HepG2 (cell line): ENCODE measurements at regions not wholly inside any gene's neighbourhood (a gene's known extent, or its start where the extent isn't known, plus 50 kb on each side); places are given as distances from the start of the nearest gene placed in this dataset.

Source experiments
- ATAC-seq: fragments of 200-7000 bp; cut with Tn5 transposase; 3 replicates; pipeline ENCODE4 v1.9.1; 2020; ENCODE audit warnings: mild to moderate bottlenecking, moderate library complexity
- BruUV-seq: library from RNA; stranded (reverse); fragments of 400-500 nt; replicated peaks from 2 replicates; lab custom pipeline; 2021; lab: Mats Ljungman, UMichigan
- CTCF ChIA-PET: fragments of 300-600 bp; formaldehyde crosslinking; extraction: SDS; loops from one replicate; lab custom pipeline; 2021; ENCODE audit warnings: low total read pairs, inconsistent platforms, low intra/inter-chr PET ratio; lab: Yijun Ruan, JAX
- POLR2A ChIA-PET: fragments of 350-600 bp; sonication (Branson Sonifier 250); formaldehyde crosslinking; loops from one replicate; lab custom pipeline; 2020; ENCODE audit warnings: antibody characterized with exemption, inconsistent platforms; lab: Yijun Ruan, JAX
- DNase-seq: peaks from one replicate; pipeline ENCODE4 v3.0.0-alpha.2; 2015; ENCODE audit warnings: low spot score
- FAIRE-seq: peaks from 3 replicates; lab custom pipeline; 2011; peaks lifted over from hg19 to GRCh38; lab: Jason Lieb, UNC
- H2AFZ ChIP-seq: one replicate; pipeline ENCODE4 v1.6.1; 2011; ENCODE audit warnings: low read length, inconsistent platforms
- H3K27ac ChIP-seq: fragments of 300-600 bp; 3 replicates; pipeline ENCODE4 v1.8.0; 2011; ENCODE audit warnings: mixed run types, mild to moderate bottlenecking, mixed read lengths, low read length, inconsistent platforms; ENCODE audit not compliant: insufficient read depth; ENCODE audit errors: extremely low read length
- H3K27me3 ChIP-seq, 2 experiments: fragments of 200-600 bp in 1 of 2; 2 replicates in 1 of 2; 3 replicates in 1 of 2; pipeline versions ENCODE4 v1.6.0 to v1.8.0; 2011; ENCODE audit warnings: low read length in 2 of 2, mild to moderate bottlenecking in 2 of 2, moderate library complexity in 2 of 2, inconsistent platforms in 1 of 2; ENCODE audit not compliant: insufficient read depth in 2 of 2, control insufficient read depth in 1 of 2
- H3K36me3 ChIP-seq, 2 experiments: fragments of 200-600 bp in 1 of 2; replicated peaks in 1 of 2; 2 replicates in 1 of 2; 3 replicates in 1 of 2; pipeline versions ENCODE4 v1.5.1 to v1.8.0; 2011; ENCODE audit warnings: low read length in 2 of 2, inconsistent platforms in 1 of 2; ENCODE audit not compliant: insufficient read depth in 2 of 2, control insufficient read depth in 1 of 2
- H3K4me1 ChIP-seq: 2 replicates; pipeline ENCODE4 v1.5.1; 2012; ENCODE audit warnings: low read length, inconsistent platforms; ENCODE audit not compliant: insufficient read depth
- H3K4me2 ChIP-seq: 2 replicates; pipeline ENCODE4 v1.6.0; 2011; ENCODE audit warnings: low read depth, low read length, inconsistent platforms
- H3K4me3 ChIP-seq, 3 experiments: fragments of 200-600 bp in 1 of 3; sonication (generic), shearing (Covaris generic) in 1 of 3; replicated peaks in 1 of 3; 2 replicates each; pipeline ENCODE4 v1.5.1; 2011 to 2016; ENCODE audit warnings: low read length in 3 of 3, inconsistent platforms in 2 of 3, low read depth in 2 of 3, mild to moderate bottlenecking in 2 of 3, control low read depth in 1 of 3, mixed read lengths in 1 of 3; ENCODE audit not compliant: insufficient read depth in 1 of 3
- H3K79me2 ChIP-seq: one replicate; pipeline ENCODE4 v1.6.1; 2011; ENCODE audit warnings: low read length, inconsistent platforms; ENCODE audit not compliant: insufficient read depth
- H3K9ac ChIP-seq: 2 replicates; pipeline ENCODE4 v1.6.0; 2011; ENCODE audit warnings: mild to moderate bottlenecking, low read depth, low read length, inconsistent platforms; ENCODE audit not compliant: insufficient read depth
- H3K9me3 ChIP-seq: 2 replicates; pipeline ENCODE4 v1.5.1; 2012; ENCODE audit warnings: mild to moderate bottlenecking, low read length
- H4K20me1 ChIP-seq: 2 replicates; pipeline ENCODE4 v1.6.0; 2011; ENCODE audit warnings: inconsistent platforms, mild to moderate bottlenecking, low read length, moderate library complexity; ENCODE audit not compliant: insufficient read depth
- CBX5 ChIP-seq: sonication (generic); formaldehyde crosslinking; IDR thresholded peaks from 2 replicates; pipeline ENCODE4 v1.4.0; 2020; ENCODE audit warnings: missing genetic modification reagents, borderline replicate concordance
- KDM2A ChIP-seq: sonication (generic); formaldehyde crosslinking; IDR thresholded peaks from 2 replicates; pipeline ENCODE4 v1.4.0; 2020; ENCODE audit warnings: low read depth, missing genetic modification reagents, borderline replicate concordance
- RXRA ChIP-seq: sonication (generic); formaldehyde crosslinking; IDR thresholded peaks from 2 replicates; pipeline ENCODE4 v1.5.1; 2020; ENCODE audit warnings: missing genetic modification reagents
- XRCC5 ChIP-seq: fragments of 200-400 bp; formaldehyde crosslinking; optimal IDR thresholded peaks from 2 replicates; pipeline ENCODE3; 2017; ENCODE audit warnings: mild to moderate bottlenecking, low read length
- ZMYM3 ChIP-seq: sonication (generic); formaldehyde crosslinking; IDR thresholded peaks from 2 replicates; pipeline ENCODE4 v1.5.1; 2020; ENCODE audit warnings: mild to moderate bottlenecking, missing genetic modification reagents
- ZNF138 ChIP-seq: sonication (generic); formaldehyde crosslinking; IDR thresholded peaks from 2 replicates; pipeline ENCODE4 v1.5.0; 2020; ENCODE audit warnings: mild to moderate bottlenecking, low read depth, missing genetic modification reagents
- ZNF383 ChIP-seq: sonication (generic); formaldehyde crosslinking; IDR thresholded peaks from 2 replicates; pipeline ENCODE4 v1.4.0; 2020; ENCODE audit warnings: missing genetic modification reagents, mild to moderate bottlenecking, borderline replicate concordance
- ZNF609 ChIP-seq: sonication (generic); formaldehyde crosslinking; IDR thresholded peaks from 2 replicates; pipeline ENCODE4 v1.4.0; 2020; ENCODE audit warnings: mild to moderate bottlenecking, missing genetic modification reagents, borderline replicate concordance
- ZNF619 ChIP-seq: sonication (generic); formaldehyde crosslinking; IDR thresholded peaks from 2 replicates; pipeline ENCODE4 v1.4.0; 2020; ENCODE audit warnings: mild to moderate bottlenecking, missing genetic modification reagents
- ZNF747 ChIP-seq: sonication (generic); formaldehyde crosslinking; IDR thresholded peaks from 2 replicates; pipeline ENCODE4 v1.8.1; 2023; ENCODE audit warnings: missing genetic modification reagents, mild to moderate bottlenecking, borderline replicate concordance
- WGBS: methylation state at CpG from one replicate; pipeline ENCODE4 v1.1.6; 2017; ENCODE audit warnings: low lambda C conversion rate; 5-methylcytosine and 5-hydroxymethylcytosine counted together
- in situ Hi-C: cut with HindIII; loops from 2 replicates; pipeline ENCODE4 v1.10.0; 2017; ENCODE audit warnings: low pct_unique_long_range_greater_than_20kb; ENCODE audit not compliant: extremely low pct_ligation_motif_present
- intact Hi-C: fragments of 100-400 bp; cut with micrococcal nuclease; formaldehyde crosslinking; loops from one replicate; pipeline ENCODE4 v1.10.0; 2022; ENCODE audit not compliant: unreplicated experiment
- TF ChIP-seq, protein P1 (sequence below): sonication (generic); formaldehyde crosslinking; IDR thresholded peaks from 2 replicates; pipeline ENCODE4 v1.5.1; 2020; ENCODE audit warnings: missing genetic modification reagents, mild to moderate bottlenecking, borderline replicate concordance
- TF ChIP-seq, protein P2 (sequence below): sonication (generic); formaldehyde crosslinking; conservative IDR thresholded peaks from 2 replicates; pipeline ENCODE4 v1.8.0; 2022; ENCODE audit warnings: mild to moderate bottlenecking, moderate library complexity, missing genetic modification reagents

GRCh38 chr20:50338479-50339391 is 148.1 kb downstream of the CEBPB start:
- peak; percentile 62 for ATAC-seq
- BruUV-seq = no TSS peak
- FAIRE-seq = peak; percentile 70
- TF ChIP-seq CBX5 (CRISPR knock-in tag) = peak; percentile 5; the same call in 1 of the 2 replicates
- TF ChIP-seq ZNF619 = 0 out of 2 replicates have a peak, but pooled peaks have one; percentile 27
- peak; percentile 18 for TF ChIP-seq XRCC5
- TF ChIP-seq ZMYM3 (CRISPR knock-in tag) = peak; percentile 49; the same call in 1 of the 2 replicates
- TF ChIP-seq ZNF747 = 0 out of 2 replicates have a peak, but pooled peaks have one; percentile 52
- 0 out of 2 replicates have a peak, but pooled peaks have one; percentile 49 for TF ChIP-seq RXRA
- TF ChIP-seq ZNF383 (CRISPR knock-in tag) = no peak
- TF ChIP-seq, protein P1, sequence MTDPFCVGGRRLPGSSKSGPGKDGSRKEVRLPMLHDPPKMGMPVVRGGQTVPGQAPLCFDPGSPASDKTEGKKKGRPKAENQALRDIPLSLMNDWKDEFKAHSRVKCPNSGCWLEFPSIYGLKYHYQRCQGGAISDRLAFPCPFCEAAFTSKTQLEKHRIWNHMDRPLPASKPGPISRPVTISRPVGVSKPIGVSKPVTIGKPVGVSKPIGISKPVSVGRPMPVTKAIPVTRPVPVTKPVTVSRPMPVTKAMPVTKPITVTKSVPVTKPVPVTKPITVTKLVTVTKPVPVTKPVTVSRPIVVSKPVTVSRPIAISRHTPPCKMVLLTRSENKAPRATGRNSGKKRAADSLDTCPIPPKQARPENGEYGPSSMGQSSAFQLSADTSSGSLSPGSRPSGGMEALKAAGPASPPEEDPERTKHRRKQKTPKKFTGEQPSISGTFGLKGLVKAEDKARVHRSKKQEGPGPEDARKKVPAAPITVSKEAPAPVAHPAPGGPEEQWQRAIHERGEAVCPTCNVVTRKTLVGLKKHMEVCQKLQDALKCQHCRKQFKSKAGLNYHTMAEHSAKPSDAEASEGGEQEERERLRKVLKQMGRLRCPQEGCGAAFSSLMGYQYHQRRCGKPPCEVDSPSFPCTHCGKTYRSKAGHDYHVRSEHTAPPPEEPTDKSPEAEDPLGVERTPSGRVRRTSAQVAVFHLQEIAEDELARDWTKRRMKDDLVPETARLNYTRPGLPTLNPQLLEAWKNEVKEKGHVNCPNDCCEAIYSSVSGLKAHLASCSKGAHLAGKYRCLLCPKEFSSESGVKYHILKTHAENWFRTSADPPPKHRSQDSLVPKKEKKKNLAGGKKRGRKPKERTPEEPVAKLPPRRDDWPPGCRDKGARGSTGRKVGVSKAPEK (CRISPR knock-in tag) = 0 out of 2 replicates have a peak, but pooled peaks have one; percentile 58
- peak; percentile 49; the same call in 1 of the 2 replicates for TF ChIP-seq ZNF609 (CRISPR knock-in tag)
- peak; percentile 38; the same call in 1 of the 2 replicates for TF ChIP-seq KDM2A (CRISPR knock-in tag)
- TF ChIP-seq ZNF138 (CRISPR knock-in tag) = no peak
- TF ChIP-seq, protein P2, sequence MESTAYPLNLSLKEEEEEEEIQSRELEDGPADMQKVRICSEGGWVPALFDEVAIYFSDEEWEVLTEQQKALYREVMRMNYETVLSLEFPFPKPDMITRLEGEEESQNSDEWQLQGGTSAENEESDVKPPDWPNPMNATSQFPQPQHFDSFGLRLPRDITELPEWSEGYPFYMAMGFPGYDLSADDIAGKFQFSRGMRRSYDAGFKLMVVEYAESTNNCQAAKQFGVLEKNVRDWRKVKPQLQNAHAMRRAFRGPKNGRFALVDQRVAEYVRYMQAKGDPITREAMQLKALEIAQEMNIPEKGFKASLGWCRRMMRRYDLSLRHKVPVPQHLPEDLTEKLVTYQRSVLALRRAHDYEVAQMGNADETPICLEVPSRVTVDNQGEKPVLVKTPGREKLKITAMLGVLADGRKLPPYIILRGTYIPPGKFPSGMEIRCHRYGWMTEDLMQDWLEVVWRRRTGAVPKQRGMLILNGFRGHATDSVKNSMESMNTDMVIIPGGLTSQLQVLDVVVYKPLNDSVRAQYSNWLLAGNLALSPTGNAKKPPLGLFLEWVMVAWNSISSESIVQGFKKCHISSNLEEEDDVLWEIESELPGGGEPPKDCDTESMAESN = no peak

More at GRCh38 chr20:50338479-50339391, 148.1 kb downstream of the CEBPB start:
- Histone ChIP-seq H3K4me1 (peaks cover 54% of the 10 kb centered on the region), H3K4me3 (peak overlapping the region; percentile 20 to 39 (median 37); a peak in 5 of 6 replicates), H3K27me3 (peaks cover 3 to 33% of the 10 kb centered on the region in 2 experiments; a peak in 3 of 5 replicates), H3K9ac (peak overlapping the region; percentile 19; the same call in 1 of the 2 replicates), H3K79me2 (no peaks in the 10 kb centered on the region), H2AFZ (no peak overlapping the region), H3K36me3 (no peaks in the 10 kb centered on the region), H4K20me1 (no peaks in the 10 kb centered on the region), H3K9me3 (no peaks in the 10 kb centered on the region), H3K27ac (no peak overlapping the region), H3K4me2 (peak overlapping the region; percentile 68)
- intact Hi-C loops = no loop called here
- 14% methylated on average over 12 of the region's 12 CpGs for WGBS
- POLR2A ChIA-PET = interaction anchor here (0.8 to 3.0 kb wide), 8 partner anchors 9 to 185 kb away, joined by 3 to 20 read pairs (median 4); partner anchors contain the start of gene PEDS1
- CTCF ChIA-PET = interaction anchor here (0.7 kb wide), 1 partner anchor 60 kb away, joined by 3 read pairs; no protein-coding TSS in a partner anchor
- in situ Hi-C loops = no loop called here
- peak; percentile 49 for DNase-seq
